Heart left ventricle (tissue), 16 donors: ENCODE measurements at regions not wholly inside any gene's neighbourhood (a gene's known extent, or its start where the extent isn't known, plus 50 kb on each side); places are given as distances from the start of the nearest gene placed in this dataset.

Experiments used
- ATAC-seq, 4 donors: fragments of 200-7000 bp; cut with Tn5 transposase; one replicate each; pipeline ENCODE4 v1.9.1; 2020 to 2022; ENCODE audit warnings: moderate library complexity in 4 of 4, mild to moderate bottlenecking in 3 of 4, moderate number of reproducible peaks in 1 of 4
- DNase-seq, 5 donors: peaks; one replicate each; pipeline ENCODE4 v3.0.0-alpha.2; 2020
- H3K27ac ChIP-seq, 12 donors: fragments of 200-600 bp; sonication (generic) in 4 of 12; one replicate each; pipeline versions ENCODE4 v1.5.0 to v1.8.0; 2016 to 2022; ENCODE audit warnings: mild to moderate bottlenecking in 2 of 12
- H3K27me3 ChIP-seq, 9 donors: fragments of 200-600 bp; sonication (generic) in 2 of 9; one replicate each; pipeline versions ENCODE4 v1.5.1 to v1.8.0; 2016 to 2022; ENCODE audit warnings: mild to moderate bottlenecking in 3 of 9
- H3K36me3 ChIP-seq, 9 donors: fragments of 200-600 bp; sonication (generic) in 2 of 9; one replicate each; pipeline versions ENCODE4 v1.5.0 to v1.8.0; 2018 to 2022; ENCODE audit warnings: mild to moderate bottlenecking in 2 of 9
- H3K4me1 ChIP-seq, 12 donors: fragments of 200-600 bp; sonication (generic) in 4 of 12; one replicate each; pipeline versions ENCODE4 v1.5.0 to v1.8.0; 2016 to 2022; ENCODE audit warnings: mild to moderate bottlenecking in 3 of 12
- H3K4me3 ChIP-seq, 12 donors: fragments of 200-600 bp; sonication (generic) in 4 of 12; one replicate each; pipeline versions ENCODE4 v1.5.0 to v1.8.0; 2017 to 2022; ENCODE audit warnings: mild to moderate bottlenecking in 9 of 12, moderate library complexity in 4 of 12
- H3K9me3 ChIP-seq, 12 donors: fragments of 200-600 bp; sonication (generic) in 4 of 12; one replicate each; pipeline versions ENCODE4 v1.5.0 to v1.8.0; 2016 to 2022; ENCODE audit warnings: mild to moderate bottlenecking in 1 of 12
- POLR2A ChIP-seq, 2 donors: fragments of 450-650 bp; IDR thresholded peaks; one replicate each; pipeline ENCODE4 v1.6.1; 2017; ENCODE audit warnings: antibody characterized with exemption in 2 of 2, mild to moderate bottlenecking in 2 of 2, moderate library complexity in 2 of 2
- WGBS, 4 donors: extraction: QIAGEN DNeasy Blood & Tissue Kit in 2 of 4; methylation state at CpG; one replicate each; pipeline versions ENCODE4 v1.1.5 to v1.1.7; 2013 to 2018; 5-methylcytosine and 5-hydroxymethylcytosine counted together
- intact Hi-C, 10 donors: fragments of 100-400 bp; cut with DNase I; formaldehyde crosslinking; loops; one replicate each; pipeline versions ENCODE4 v1.11.1 to v1.14.2; 2022
- TF ChIP-seq, protein P1 (sequence below), 12 donors: fragments of 200-600 bp; sonication (generic) in 4 of 12; IDR thresholded peaks; one replicate each; pipeline versions ENCODE4 v1.5.0 to v1.8.0; 2018 to 2022; ENCODE audit warnings: antibody characterized with exemption in 12 of 12, mild to moderate bottlenecking in 5 of 12
- donor health status: ischemic (EF 13 %, LVEDD 7.1; RV severe dilation, severe dysfunction).
- donor health status: healthy with polysubstance abuse.
- donor health status: DM: no; HTN: yes; CAD: no.
- donor health status: DM: no; HTN: no; CAD: no.
- donor health status: ischemic (EF 25% LVEDD 6.9; RV normal size, moderate dysfunction).
- donor health status: ischemic (EF 25% LVEDD 5.7; RV mildly dilated, moderate dysfunction).
- donor health status: healthy.
- donor health status: DM: yes; HTN: yes; CAD: no.
- donor health status: ischemic (EF 35%, LVEDD 5.7; RV mildly dilated, moderate dysfunction).
- donor health status: nonischemic (EF 11% LVEDD 7.7; RV severe dilation, severe dysfunction).
- donor health status: DM: yes; HTN: yes; CAD: no.
- donor health status: PGD.
- donor health status: ischemic (EF 29% LVEDD 5.4; RV normal size, mild dysfunction).
- donor health status: nonischemic (EF 23%, LVEDD 6.1; RV moderate dilation, normal function).

DNA sequence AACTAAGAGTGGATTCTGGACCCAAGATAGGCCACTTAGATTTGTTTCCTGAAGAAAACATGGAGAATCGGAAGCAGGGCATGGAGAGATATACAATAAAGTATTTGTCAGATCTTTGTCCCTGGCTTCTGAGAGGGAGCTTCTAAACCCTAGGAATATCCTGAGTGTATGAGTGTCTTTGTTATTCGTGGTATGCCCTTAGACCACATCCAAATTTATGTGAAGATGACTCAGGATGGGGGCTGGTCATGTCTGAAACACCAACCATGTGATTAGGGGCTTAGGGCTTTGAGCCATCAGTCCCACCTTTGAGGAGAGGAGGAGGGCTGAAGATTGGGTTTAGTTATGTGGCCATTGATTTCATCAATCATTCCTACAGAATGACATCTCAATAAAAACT, 69.7 kb upstream of the PLPP4 start:
- H3K9me3 ChIP-seq = no peaks in the 10 kb centered on the region
- H3K27me3 ChIP-seq = peaks cover 0 to 3% (median 0%) of the 10 kb centered on the region in 9 donors
- no peaks in the 10 kb centered on the region for H3K4me1 ChIP-seq
- H3K36me3 ChIP-seq = no peaks in the 10 kb centered on the region
- intact Hi-C loops = no loop called here
- H3K27ac ChIP-seq = no peak overlapping the region
- no peak for TF ChIP-seq POLR2A (IDR thresholded peaks at IDR 0.05)
- TF ChIP-seq, protein P1, sequence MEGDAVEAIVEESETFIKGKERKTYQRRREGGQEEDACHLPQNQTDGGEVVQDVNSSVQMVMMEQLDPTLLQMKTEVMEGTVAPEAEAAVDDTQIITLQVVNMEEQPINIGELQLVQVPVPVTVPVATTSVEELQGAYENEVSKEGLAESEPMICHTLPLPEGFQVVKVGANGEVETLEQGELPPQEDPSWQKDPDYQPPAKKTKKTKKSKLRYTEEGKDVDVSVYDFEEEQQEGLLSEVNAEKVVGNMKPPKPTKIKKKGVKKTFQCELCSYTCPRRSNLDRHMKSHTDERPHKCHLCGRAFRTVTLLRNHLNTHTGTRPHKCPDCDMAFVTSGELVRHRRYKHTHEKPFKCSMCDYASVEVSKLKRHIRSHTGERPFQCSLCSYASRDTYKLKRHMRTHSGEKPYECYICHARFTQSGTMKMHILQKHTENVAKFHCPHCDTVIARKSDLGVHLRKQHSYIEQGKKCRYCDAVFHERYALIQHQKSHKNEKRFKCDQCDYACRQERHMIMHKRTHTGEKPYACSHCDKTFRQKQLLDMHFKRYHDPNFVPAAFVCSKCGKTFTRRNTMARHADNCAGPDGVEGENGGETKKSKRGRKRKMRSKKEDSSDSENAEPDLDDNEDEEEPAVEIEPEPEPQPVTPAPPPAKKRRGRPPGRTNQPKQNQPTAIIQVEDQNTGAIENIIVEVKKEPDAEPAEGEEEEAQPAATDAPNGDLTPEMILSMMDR (IDR thresholded peaks at IDR 0.05) = no peak
- ATAC-seq (no peak), DNase-seq (no peak)
- 57 to 64% (median 61%) methylated on average over 2 of the region's 2 CpGs for WGBS, 4 donors
- H3K4me3 ChIP-seq = no peak overlapping the region

DNA sequence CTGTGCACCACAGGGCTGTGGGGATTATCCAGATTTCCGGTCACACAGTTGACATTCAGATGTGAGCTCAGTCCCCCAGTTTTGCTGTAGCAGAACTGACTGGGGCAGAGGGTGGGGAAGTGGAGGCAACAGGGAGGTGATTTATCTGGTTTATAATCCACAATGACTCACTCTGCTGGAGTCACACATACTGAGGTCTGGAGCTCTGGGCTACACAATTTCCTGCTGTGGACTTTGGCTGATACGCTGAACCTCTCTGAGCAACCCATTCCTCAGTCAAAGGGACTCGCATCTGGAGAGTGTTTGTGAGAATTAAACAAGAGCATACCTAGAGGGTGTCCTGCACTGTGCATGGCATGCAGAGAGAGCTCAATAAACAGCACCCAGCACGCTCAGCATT, 64.8 kb upstream of the PLPP4 start:
- 80 to 91% (median 84%) methylated on average over 4 of the region's 4 CpGs for WGBS, 4 donors
- Histone ChIP-seq H3K9me3 (no peaks in the 10 kb centered on the region), H3K27me3 (no peaks in the 10 kb centered on the region), H3K4me1 (no peaks in the 10 kb centered on the region), H3K27ac (no peak overlapping the region), H3K4me3 (no peak overlapping the region), H3K36me3 (no peaks in the 10 kb centered on the region)
- DNase-seq (no peak), ATAC-seq (no peak)
- TF ChIP-seq, protein P1 (IDR thresholded peaks at IDR 0.05) = no peak
- TF ChIP-seq POLR2A (IDR thresholded peaks at IDR 0.05) = no peak
- intact Hi-C loops = no loop called here

DNA sequence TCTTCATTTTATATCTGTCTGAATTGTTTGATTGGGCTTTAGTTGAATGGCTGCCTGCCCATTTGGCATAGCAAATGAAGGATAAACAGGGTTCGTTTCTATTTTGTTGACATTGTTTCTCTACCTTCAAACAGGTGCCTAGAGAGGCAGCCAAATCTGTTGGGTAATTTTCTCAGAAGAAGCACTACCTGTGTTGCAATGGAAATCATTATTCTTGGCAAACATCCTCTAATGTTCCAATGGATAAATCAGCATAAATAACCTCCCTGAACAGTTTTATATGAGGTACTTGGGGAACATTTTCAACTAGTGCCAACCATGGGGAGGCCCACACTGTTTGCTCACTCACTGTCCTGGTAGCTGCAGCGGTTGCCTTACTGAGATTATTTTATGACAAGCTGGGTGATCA, 64.4 kb upstream of the PLPP4 start:
- Histone ChIP-seq H3K36me3 (no peaks in the 10 kb centered on the region), H3K27ac (no peak overlapping the region), H3K4me3 (no peak overlapping the region), H3K27me3 (no peaks in the 10 kb centered on the region), H3K4me1 (no peaks in the 10 kb centered on the region), H3K9me3 (no peaks in the 10 kb centered on the region)
- ATAC-seq (no peak), DNase-seq (no peak)
- WGBS, 4 donors = 67 to 81% (median 70%) methylated on average over 2 of the region's 2 CpGs
- no peak for TF ChIP-seq POLR2A (IDR thresholded peaks at IDR 0.05)
- TF ChIP-seq, protein P1 (IDR thresholded peaks at IDR 0.05) = no peak
- intact Hi-C loops = no loop called here

DNA sequence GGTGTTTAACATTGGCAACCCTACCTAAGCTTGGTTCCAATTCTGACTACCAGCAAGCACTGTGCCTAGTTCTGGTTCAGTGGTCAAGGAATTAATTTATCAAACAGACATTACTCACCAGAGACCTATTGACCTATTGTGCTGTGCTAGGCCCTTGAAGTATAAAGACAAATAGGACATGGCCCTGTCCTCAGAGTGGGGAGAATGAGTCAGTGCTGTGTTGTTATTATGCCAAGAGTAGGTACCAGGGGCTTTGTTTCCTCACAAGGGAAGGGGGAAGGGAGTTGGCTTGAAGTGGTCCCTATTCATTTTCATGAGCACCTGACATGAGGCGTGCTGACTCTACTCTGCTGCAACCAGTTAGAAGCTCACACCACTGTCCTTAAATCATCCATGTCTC, 62.6 kb upstream of the PLPP4 start:
- ATAC-seq = no peak
- peaks cover 0 to 7% (median 0%) of the 10 kb centered on the region in 12 donors for H3K9me3 ChIP-seq
- WGBS, 4 donors = 85 to 95% (median 93%) methylated on average over 1 of the region's 1 CpG
- H3K4me1 ChIP-seq = no peaks in the 10 kb centered on the region
- intact Hi-C loops = no loop called here
- DNase-seq = no peak
- H3K4me3 ChIP-seq = no peak overlapping the region
- TF ChIP-seq, protein P1 (IDR thresholded peaks at IDR 0.05) = no peak
- TF ChIP-seq POLR2A (IDR thresholded peaks at IDR 0.05) = no peak
- no peak overlapping the region for H3K27ac ChIP-seq
- H3K27me3 ChIP-seq = no peaks in the 10 kb centered on the region
- no peaks in the 10 kb centered on the region for H3K36me3 ChIP-seq
